ENCODE measurements at regions not wholly inside any gene's neighbourhood (a gene's known extent, or its start where the extent isn't known, plus 50 kb on each side); places are given as distances from the start of the nearest gene placed in this dataset.

GRCh38 chr13:40193286-40194223 is 472.9 kb downstream of the FOXO1 start:
- no peaks in the 10 kb centered on the region for H3K9me3 ChIP-seq (ENCODE audit: low read length)
- H3K36me3 ChIP-seq (ENCODE audit: insufficient read depth, low read length), result no peaks in the 10 kb centered on the region
- H4K20me1 ChIP-seq (ENCODE audit: insufficient read depth, low read length), result no peaks in the 10 kb centered on the region
- H3K9ac ChIP-seq (ENCODE audit: low read length), result no peak overlapping the region
- no peaks in the 10 kb centered on the region for H3K79me2 ChIP-seq (ENCODE audit: insufficient read depth, low read length)
- TF ChIP-seq EZH2 (IDR thresholded peaks at IDR 0.05; ENCODE audit: borderline replicate concordance, low read length), result no peak
- no peak for TF ChIP-seq CTCF (IDR thresholded peaks at IDR 0.05; ENCODE audit: low read length)
- H3K9me2 ChIP-seq (ENCODE audit: low read depth, low read length), result no peaks in the 10 kb centered on the region
- H3K27ac ChIP-seq (ENCODE audit: low read depth, low read length, poor library complexity, severe bottlenecking), result no peak overlapping the region
- H3K4me2 ChIP-seq (ENCODE audit: low read length), result no peak overlapping the region
- H3K4me1 ChIP-seq (ENCODE audit: insufficient read depth, low read length, severe bottlenecking), result peaks cover 32% of the 10 kb centered on the region
- H2AFZ ChIP-seq (ENCODE audit: low read length), result no peak overlapping the region
- no peak overlapping the region for H3K4me3 ChIP-seq (ENCODE audit: low read depth, low read length, poor library complexity, severe bottlenecking)
- no peaks in the 10 kb centered on the region for H3K27me3 ChIP-seq (ENCODE audit: insufficient read depth, low read length)
- no peaks in the 10 kb centered on the region for H3F3A ChIP-seq (ENCODE audit: insufficient read depth, low read length)

- TF ChIP-seq CTCF (IDR thresholded peaks at IDR 0.05; ENCODE audit: low read length) (no peak), EZH2 (IDR thresholded peaks at IDR 0.05; ENCODE audit: borderline replicate concordance, low read length) (no peak)
- H3K9ac ChIP-seq (ENCODE audit: low read length), result no peak overlapping the region
- peaks cover 24% of the 10 kb centered on the region for H3K4me1 ChIP-seq (ENCODE audit: insufficient read depth, low read length, severe bottlenecking)
These were observed 472.1 kb downstream of the FOXO1 start for GRCh38 chr13:40194224-40194806.

GRCh38 chr13:40197049-40197448 is 469.4 kb downstream of the FOXO1 start:
- H3K9me2 ChIP-seq (ENCODE audit: low read depth, low read length), result no peaks in the 10 kb centered on the region
- no peaks in the 10 kb centered on the region for H3K9me3 ChIP-seq (ENCODE audit: low read length)
- H3K9ac ChIP-seq (ENCODE audit: low read length), result no peak overlapping the region
- H3F3A ChIP-seq (ENCODE audit: insufficient read depth, low read length), result no peaks in the 10 kb centered on the region
- H3K79me2 ChIP-seq (ENCODE audit: insufficient read depth, low read length), result no peaks in the 10 kb centered on the region
- H3K36me3 ChIP-seq (ENCODE audit: insufficient read depth, low read length), result no peaks in the 10 kb centered on the region
- no peaks in the 10 kb centered on the region for H3K4me1 ChIP-seq (ENCODE audit: insufficient read depth, low read length, severe bottlenecking)
- H2AFZ ChIP-seq (ENCODE audit: low read length), result no peak overlapping the region
- no peak overlapping the region for H3K4me3 ChIP-seq (ENCODE audit: low read depth, low read length, poor library complexity, severe bottlenecking)
- H3K27me3 ChIP-seq (ENCODE audit: insufficient read depth, low read length), result no peaks in the 10 kb centered on the region
- no peak overlapping the region for H3K4me2 ChIP-seq (ENCODE audit: low read length)
- H4K20me1 ChIP-seq (ENCODE audit: insufficient read depth, low read length), result no peaks in the 10 kb centered on the region
- TF ChIP-seq CTCF (IDR thresholded peaks at IDR 0.05; ENCODE audit: low read length), result no peak
- no peak for TF ChIP-seq EZH2 (IDR thresholded peaks at IDR 0.05; ENCODE audit: borderline replicate concordance, low read length)
- no peak overlapping the region for H3K27ac ChIP-seq (ENCODE audit: low read depth, low read length, poor library complexity, severe bottlenecking)

More at GRCh38 chr13:40194224-40194806, 472.1 kb downstream of the FOXO1 start:
- H4K20me1 ChIP-seq (ENCODE audit: insufficient read depth, low read length), result no peaks in the 10 kb centered on the region
- H3K79me2 ChIP-seq (ENCODE audit: insufficient read depth, low read length), result no peaks in the 10 kb centered on the region
- H3K36me3 ChIP-seq (ENCODE audit: insufficient read depth, low read length), result no peaks in the 10 kb centered on the region
- H2AFZ ChIP-seq (ENCODE audit: low read length), result no peak overlapping the region
- H3F3A ChIP-seq (ENCODE audit: insufficient read depth, low read length), result no peaks in the 10 kb centered on the region
- no peaks in the 10 kb centered on the region for H3K9me3 ChIP-seq (ENCODE audit: low read length)
- H3K27ac ChIP-seq (ENCODE audit: low read depth, low read length, poor library complexity, severe bottlenecking), result no peak overlapping the region
- H3K4me2 ChIP-seq (ENCODE audit: low read length), result no peak overlapping the region
- H3K9me2 ChIP-seq (ENCODE audit: low read depth, low read length), result no peaks in the 10 kb centered on the region
- no peaks in the 10 kb centered on the region for H3K27me3 ChIP-seq (ENCODE audit: insufficient read depth, low read length)
- no peak overlapping the region for H3K4me3 ChIP-seq (ENCODE audit: low read depth, low read length, poor library complexity, severe bottlenecking)
